GM12801 (cell line): ENCODE measurements at regions not wholly inside any gene's neighbourhood (a gene's known extent, or its start where the extent isn't known, plus 50 kb on each side); places are given as distances from the start of the nearest gene placed in this dataset.

Experiments used
- CTCF ChIP-seq: IDR thresholded peaks from one replicate; pipeline ENCODE4 v1.5.1; 2011; ENCODE audit warnings: control low read depth; ENCODE audit not compliant: insufficient read length; ENCODE audit errors: extremely low read depth

GRCh38 chr9:27699621-27700020 is 126.3 kb upstream of the C9orf72 start:
- TF ChIP-seq CTCF = no peak

GRCh38 chr9:27701016-27701415 is 127.7 kb upstream of the C9orf72 start:
- no peak for TF ChIP-seq CTCF

GRCh38 chr9:27701587-27701986 is 128.3 kb upstream of the C9orf72 start:
- TF ChIP-seq CTCF = no peak

- TF ChIP-seq CTCF = no peak
These were observed 130.1 kb upstream of the C9orf72 start for GRCh38 chr9:27703216-27703980.

GRCh38 chr9:27711241-27711640 is 138.0 kb upstream of the C9orf72 start:
- TF ChIP-seq CTCF = no peak

- TF ChIP-seq CTCF = no peak
These were observed 139.5 kb upstream of the C9orf72 start for GRCh38 chr9:27712806-27713205.

- TF ChIP-seq CTCF = no peak
These were observed 141.1 kb upstream of the C9orf72 start for GRCh38 chr9:27714388-27714787.
